HEK293 (cell line): ENCODE measurements at regions not wholly inside any gene's neighbourhood (a gene's known extent, or its start where the extent isn't known, plus 50 kb on each side); places are given as distances from the start of the nearest gene placed in this dataset.

Experiments used
- CTCF ChIA-PET: fragments of 350-600 bp; formaldehyde crosslinking; extraction: SDS; loops from one replicate; lab custom pipeline; 2021; ENCODE audit warnings: antibody characterized with exemption; lab: Yijun Ruan, JAX
- POLR2A ChIA-PET: fragments of 300-600 bp; formaldehyde crosslinking; extraction: SDS; loops from one replicate; lab custom pipeline; 2020; ENCODE audit warnings: antibody characterized with exemption, inconsistent platforms; lab: Yijun Ruan, JAX
- H3K27ac ChIP-seq: fragments of 200-500 bp; sonication (Bioruptor generic); 2 replicates; pipeline ENCODE4 v1.5.1; 2014; ENCODE audit warnings: low read depth, low read length, control low read depth, inconsistent platforms; ENCODE audit errors: extremely low read depth
- H3K36me3 ChIP-seq, 2 experiments: fragments of 200-500 bp in 1 of 2; sonication (Bioruptor generic) in 1 of 2; 1 replicate in 1 of 2; 2 replicates in 1 of 2; pipeline ENCODE4 v1.5.1; 2014 to 2017; ENCODE audit warnings: inconsistent platforms in 2 of 2, low read length in 2 of 2; ENCODE audit not compliant: control insufficient read depth in 2 of 2, insufficient read depth in 1 of 2
- H3K4me1 ChIP-seq: fragments of 200-500 bp; sonication (Bioruptor generic); 2 replicates; pipeline ENCODE4 v1.5.1; 2014; ENCODE audit warnings: mild to moderate bottlenecking, low read length, inconsistent platforms; ENCODE audit not compliant: control insufficient read depth, insufficient read depth
- H3K4me3 ChIP-seq: 2 replicates; pipeline ENCODE4 v1.5.1; 2011; ENCODE audit warnings: low read depth, mild to moderate bottlenecking, control low read depth, low read length, moderate library complexity
- H3K9me3 ChIP-seq: fragments of 200-500 bp; sonication (Bioruptor generic); 2 replicates; pipeline ENCODE4 v1.5.1; 2014; ENCODE audit warnings: low read depth, low read length, inconsistent platforms; ENCODE audit not compliant: control insufficient read depth, insufficient read depth
- GFI1B ChIP-seq: fragments of 450-650 bp; formaldehyde crosslinking; IDR thresholded peaks from 2 replicates; pipeline ENCODE4 v1.5.1; 2016; ENCODE audit warnings: missing biosample characterization, missing genetic modification characterization
- HIC1 ChIP-seq: fragments of 450-650 bp; formaldehyde crosslinking; IDR thresholded peaks from 2 replicates; pipeline ENCODE4 v1.5.1; 2016; ENCODE audit warnings: missing biosample characterization, missing genetic modification characterization
- OSR2 ChIP-seq: fragments of 450-650 bp; formaldehyde crosslinking; IDR thresholded peaks from 2 replicates; pipeline ENCODE4 v1.5.1; 2016; ENCODE audit warnings: missing biosample characterization, missing genetic modification characterization
- OVOL3 ChIP-seq: fragments of 450-650 bp; formaldehyde crosslinking; IDR thresholded peaks from 2 replicates; pipeline ENCODE4 v1.5.1; 2016; ENCODE audit warnings: missing biosample characterization, missing genetic modification characterization
- TCF7L2 ChIP-seq: IDR thresholded peaks from 2 replicates; pipeline ENCODE4 v1.6.1; 2011; ENCODE audit warnings: low read depth, mild to moderate bottlenecking, inconsistent platforms, low read length, moderate library complexity, borderline replicate concordance
- WT1 ChIP-seq: fragments of 450-650 bp; formaldehyde crosslinking; IDR thresholded peaks from 2 replicates; pipeline ENCODE4 v1.5.1; 2016; ENCODE audit warnings: missing biosample characterization, missing genetic modification characterization
- ZIC2 ChIP-seq: fragments of 450-650 bp; formaldehyde crosslinking; IDR thresholded peaks from 2 replicates; pipeline ENCODE4 v1.5.1; 2016; ENCODE audit warnings: missing biosample characterization, missing genetic modification characterization
- ZNF132 ChIP-seq: fragments of 450-650 bp; formaldehyde crosslinking; IDR thresholded peaks from 2 replicates; pipeline ENCODE4 v1.5.1; 2017; ENCODE audit warnings: missing biosample characterization, missing genetic modification characterization, borderline replicate concordance
- ZNF133 ChIP-seq: fragments of 450-650 bp; formaldehyde crosslinking; IDR thresholded peaks from 2 replicates; pipeline ENCODE4 v1.5.1; 2016; ENCODE audit warnings: missing biosample characterization, missing genetic modification characterization
- ZNF148 ChIP-seq: fragments of 450-650 bp; formaldehyde crosslinking; IDR thresholded peaks from 2 replicates; pipeline ENCODE4 v1.5.0; 2017; ENCODE audit warnings: missing biosample characterization, missing genetic modification characterization, borderline replicate concordance
- ZNF174 ChIP-seq: fragments of 450-650 bp; formaldehyde crosslinking; IDR thresholded peaks from 2 replicates; pipeline ENCODE4 v1.5.0; 2017; ENCODE audit warnings: missing biosample characterization, mild to moderate bottlenecking, missing genetic modification characterization
- ZNF26 ChIP-seq: fragments of 450-650 bp; formaldehyde crosslinking; IDR thresholded peaks from 2 replicates; pipeline ENCODE4 v1.5.1; 2016; ENCODE audit warnings: missing biosample characterization, missing genetic modification characterization
- ZNF324 ChIP-seq: fragments of 450-650 bp; formaldehyde crosslinking; IDR thresholded peaks from 2 replicates; pipeline ENCODE4 v1.5.1; 2016; ENCODE audit warnings: missing biosample characterization, missing genetic modification characterization
- ZNF335 ChIP-seq: fragments of 450-650 bp; formaldehyde crosslinking; conservative IDR thresholded peaks from 2 replicates; pipeline ENCODE4 v1.5.1; 2016; ENCODE audit warnings: missing biosample characterization, missing genetic modification characterization
- ZNF76 ChIP-seq: fragments of 450-650 bp; formaldehyde crosslinking; IDR thresholded peaks from 2 replicates; pipeline ENCODE4; 2016; ENCODE audit warnings: low read depth, missing biosample characterization, missing genetic modification characterization, borderline replicate concordance
- ZSCAN23 ChIP-seq: fragments of 450-650 bp; formaldehyde crosslinking; IDR thresholded peaks from 2 replicates; pipeline ENCODE4 v1.5.1; 2016; ENCODE audit warnings: missing biosample characterization, missing genetic modification characterization

GRCh38 chr10:33626798-33627466 lies 292.5 kb upstream of the NRP1 start:
- ChIA-PET CTCF (interaction anchor here (0.6 kb wide), 1 partner anchor 615 kb away, joined by 3 read pairs; no protein-coding TSS in a partner anchor), POLR2A (no interaction called here)
- no peak overlapping the region for H3K27ac ChIP-seq
- no peaks in the 10 kb centered on the region for H3K9me3 ChIP-seq
- no peak overlapping the region for H3K4me3 ChIP-seq
- H3K36me3 ChIP-seq: no peaks in the 10 kb centered on the region
- no peak for TF ChIP-seq ZNF174 (tag by site-specific recombination)
- no peaks in the 10 kb centered on the region for H3K4me1 ChIP-seq

- no peaks in the 10 kb centered on the region for H3K9me3 ChIP-seq
- TF ChIP-seq ZNF132 (tag by site-specific recombination) (no peak), WT1 (no peak)
- no peaks in the 10 kb centered on the region for H3K4me1 ChIP-seq
- H3K27ac ChIP-seq: no peak overlapping the region
- no peaks in the 10 kb centered on the region for H3K36me3 ChIP-seq
- POLR2A ChIA-PET: no interaction called here
- no peak overlapping the region for H3K4me3 ChIP-seq
- CTCF ChIA-PET: no interaction called here
These were observed 289.2 kb upstream of the NRP1 start for GRCh38 chr10:33623669-33624068.

- TF ChIP-seq ZIC2 (no peak), OSR2 (tag by site-specific recombination) (no peak)
- CTCF ChIA-PET: interaction anchor here (0.9 kb wide), 1 partner anchor 14 kb away, joined by 3 read pairs; no protein-coding TSS in a partner anchor
- H3K4me1 ChIP-seq: no peaks in the 10 kb centered on the region
- no peaks in the 10 kb centered on the region for H3K36me3 ChIP-seq
- no peak overlapping the region for H3K4me3 ChIP-seq
- POLR2A ChIA-PET: no interaction called here
- no peak overlapping the region for H3K27ac ChIP-seq
- H3K9me3 ChIP-seq: no peaks in the 10 kb centered on the region
These were observed 286.6 kb upstream of the NRP1 start for GRCh38 chr10:33621101-33621500.

GRCh38 chr10:33618196-33618595 lies 283.7 kb upstream of the NRP1 start:
- no peaks in the 10 kb centered on the region for H3K36me3 ChIP-seq
- H3K9me3 ChIP-seq: no peaks in the 10 kb centered on the region
- H3K4me1 ChIP-seq: no peaks in the 10 kb centered on the region
- TF ChIP-seq HIC1 (tag by site-specific recombination) (no peak), ZNF133 (no peak), ZSCAN23 (tag by site-specific recombination) (no peak), ZNF26 (no peak), TCF7L2 (no peak), ZNF76 (tag by site-specific recombination) (no peak), OVOL3 (no peak), ZNF324 (tag by site-specific recombination) (no peak), GFI1B (tag by site-specific recombination) (no peak), ZNF335 (tag by site-specific recombination) (no peak), ZNF148 (no peak)
- TF ChIP-seq, all 188 proteins: peak for 0
- POLR2A ChIA-PET: no interaction called here
- no peak overlapping the region for H3K4me3 ChIP-seq
- CTCF ChIA-PET: no interaction called here
- H3K27ac ChIP-seq: no peak overlapping the region
